ENCODE measurements at regions not wholly inside any gene's neighbourhood (a gene's known extent, or its start where the extent isn't known, plus 50 kb on each side); places are given as distances from the start of the nearest gene placed in this dataset.

GRCh38 chr12:124434951-124435805 lies 132.2 kb downstream of the NCOR2 start:
- CTCF ChIA-PET = no interaction called here
- Histone ChIP-seq H3K4me1 (ENCODE audit: control insufficient read depth, insufficient read depth, low read length) (no peaks in the 10 kb centered on the region), H3K79me2 (ENCODE audit: control insufficient read depth, insufficient read depth, low read length) (no peaks in the 10 kb centered on the region), H3K4me3 (no peak overlapping the region), H3K27me3 (replicated peaks in 1 of 2; ENCODE audit: control insufficient read depth in 2 of 2, insufficient read depth in 2 of 2, low read length in 1 of 2) (no peaks in the 10 kb centered on the region), H3K36me3 (ENCODE audit: control insufficient read depth in 2 of 2, insufficient read depth in 2 of 2, low read length in 1 of 2) (peaks cover 4 to 20% of the 10 kb centered on the region in 2 experiments; a peak in 3 of 4 replicates), H3K4me2 (ENCODE audit: control insufficient read depth, insufficient read depth) (no peak overlapping the region), H3K27ac (ENCODE audit: control insufficient read depth, insufficient read depth) (no peak overlapping the region), H2AFZ (ENCODE audit: control insufficient read depth, low read depth, low read length) (no peak overlapping the region), H4K20me1 (ENCODE audit: control insufficient read depth, insufficient read depth) (no peaks in the 10 kb centered on the region), H3K9ac (ENCODE audit: control insufficient read depth, insufficient read depth, low read length) (no peak overlapping the region), H3K9me3 (replicated peaks; ENCODE audit: control insufficient read depth, insufficient read depth, low read length) (no peaks in the 10 kb centered on the region)
- no TSS peak for BruUV-seq (replicated peaks)
- intact Hi-C loops (cut with micrococcal nuclease; ENCODE audit: unreplicated experiment) (no loop called here), in situ Hi-C loops (cut with MboI) (no loop called here)
- FAIRE-seq (no peak), ATAC-seq (no peak), DNase-seq (ENCODE audit: low read depth, low spot score) (no peak)
- POLR2A ChIA-PET = no interaction called here
- TF ChIP-seq CHD2 (IDR thresholded peaks at IDR 0.05; ENCODE audit: borderline replicate concordance, low read depth, low read length) (no peak), POLR2A (IDR thresholded peaks at IDR 0.05; ENCODE audit: low read depth, low read length) (peak; percentile 37), ZNF384 (IDR thresholded peaks at IDR 0.05; ENCODE audit: borderline replicate concordance, low read depth, low read length) (no peak)
- RAD21 ChIA-PET (ENCODE audit: unreplicated experiment) = no interaction called here
- WGBS (ENCODE audit: insufficient coverage, insufficient replicate concordance, low lambda C conversion rate, missing lambda C conversion rate) = 88% methylated on average over 16 of the region's 17 CpGs
- SMC1A ChIA-PET (ENCODE audit: uncharacterized antibody, unreplicated experiment) = no interaction called here

GRCh38 chr12:124434354-124434753 lies 133.1 kb downstream of the NCOR2 start:
- intact Hi-C loops (cut with micrococcal nuclease; ENCODE audit: unreplicated experiment) = no loop called here
- ChIA-PET SMC1A (ENCODE audit: uncharacterized antibody, unreplicated experiment) (no interaction called here), CTCF (no interaction called here), POLR2A (no interaction called here), RAD21 (ENCODE audit: unreplicated experiment) (no interaction called here)
- H3K9ac ChIP-seq (ENCODE audit: control insufficient read depth, insufficient read depth, low read length) = no peak overlapping the region
- BruUV-seq (replicated peaks) = no TSS peak
- no peaks in the 10 kb centered on the region for H3K79me2 ChIP-seq (ENCODE audit: control insufficient read depth, insufficient read depth, low read length)
- H3K27ac ChIP-seq (ENCODE audit: control insufficient read depth, insufficient read depth) = no peak overlapping the region
- H3K4me2 ChIP-seq (ENCODE audit: control insufficient read depth, insufficient read depth) = no peak overlapping the region
- no peak overlapping the region for H3K4me3 ChIP-seq
- H4K20me1 ChIP-seq (ENCODE audit: control insufficient read depth, insufficient read depth) = no peaks in the 10 kb centered on the region
- no peak overlapping the region for H2AFZ ChIP-seq (ENCODE audit: control insufficient read depth, low read depth, low read length)
- H3K9me3 ChIP-seq (replicated peaks; ENCODE audit: control insufficient read depth, insufficient read depth, low read length) = no peaks in the 10 kb centered on the region
- FAIRE-seq = no peak
- H3K27me3 ChIP-seq (replicated peaks in 1 of 2; ENCODE audit: control insufficient read depth in 2 of 2, insufficient read depth in 2 of 2, low read length in 1 of 2) = no peaks in the 10 kb centered on the region
- H3K4me1 ChIP-seq (ENCODE audit: control insufficient read depth, insufficient read depth, low read length) = no peaks in the 10 kb centered on the region
- 97% methylated on average over 10 of the region's 10 CpGs for WGBS (ENCODE audit: insufficient coverage, insufficient replicate concordance, low lambda C conversion rate, missing lambda C conversion rate)
- in situ Hi-C loops (cut with MboI) = no loop called here
- no peak for DNase-seq (ENCODE audit: low read depth, low spot score)
- peaks cover 4 to 26% of the 10 kb centered on the region in 2 experiments; a peak in 3 of 4 replicates for H3K36me3 ChIP-seq (ENCODE audit: control insufficient read depth in 2 of 2, insufficient read depth in 2 of 2, low read length in 1 of 2)
- no peak for ATAC-seq
- TF ChIP-seq HDAC2 (IDR thresholded peaks at IDR 0.05) = no peak
- TF ChIP-seq TAF1 (IDR thresholded peaks at IDR 0.05; ENCODE audit: borderline replicate concordance, low read depth, low read length) = no peak
- no peak for TF ChIP-seq ZNF24 (IDR thresholded peaks at IDR 0.05)
- no peak for TF ChIP-seq CBFB (IDR thresholded peaks at IDR 0.05; ENCODE audit: low read depth)
- TF ChIP-seq POLR2AphosphoS5 (IDR thresholded peaks at IDR 0.05; ENCODE audit: low read length) = no peak
- TF ChIP-seq KAT2A (conservative IDR thresholded peaks at IDR 0.05; ENCODE audit: control insufficient read depth, low read depth, low read length) = no peak
- no peak for TF ChIP-seq MYC (IDR thresholded peaks at IDR 0.05; ENCODE audit: insufficient read depth, insufficient read length, insufficient replicate concordance, low read length, severe bottlenecking)
- TF ChIP-seq CUX1 (IDR thresholded peaks at IDR 0.05; ENCODE audit: insufficient replicate concordance, low read depth, low read length) = no peak

Data from GM12878 (cell line).